ENCODE measurements at regions not wholly inside any gene's neighbourhood (a gene's known extent, or its start where the extent isn't known, plus 50 kb on each side); places are given as distances from the start of the nearest gene placed in this dataset.

- DNase-seq, result no peak
Measured at GRCh38 chr1:168921629-168922028, 184.9 kb upstream of the ATP1B1 start.

GRCh38 chr1:168923521-168924136 is 182.9 kb upstream of the ATP1B1 start:
- DNase-seq, result no peak

GRCh38 chr1:168924976-168925375 is 181.5 kb upstream of the ATP1B1 start:
- DNase-seq, result no peak

- DNase-seq, result no peak
Measured at GRCh38 chr1:168926236-168926635, 180.3 kb upstream of the ATP1B1 start.

GRCh38 chr1:168932539-168932938 is 174.0 kb upstream of the ATP1B1 start:
- no peak for DNase-seq

- no peak for DNase-seq
Measured at GRCh38 chr1:168933141-168933805, 173.2 kb upstream of the ATP1B1 start.

GRCh38 chr1:168939110-168939946 is 167.2 kb upstream of the ATP1B1 start:
- no peak for DNase-seq

GRCh38 chr1:168939947-168940223 is 166.6 kb upstream of the ATP1B1 start:
- no peak for DNase-seq

- no peak for DNase-seq
Measured at GRCh38 chr1:168941640-168942039, 164.8 kb upstream of the ATP1B1 start.

GRCh38 chr1:168942165-168942564 is 164.3 kb upstream of the ATP1B1 start:
- no peak for DNase-seq

GRCh38 chr1:168945870-168946269 is 160.6 kb upstream of the ATP1B1 start:
- DNase-seq, result no peak

GRCh38 chr1:168947041-168947440 is 159.4 kb upstream of the ATP1B1 start:
- DNase-seq, result no peak

GRCh38 chr1:168949672-168950071 is 156.8 kb upstream of the ATP1B1 start:
- DNase-seq, result no peak

GRCh38 chr1:168957818-168958217 is 148.7 kb upstream of the ATP1B1 start:
- DNase-seq, result no peak

GRCh38 chr1:168958562-168959289 is 147.8 kb upstream of the ATP1B1 start:
- no peak for DNase-seq

- no peak for DNase-seq
Measured at GRCh38 chr1:168959382-168959781, 147.1 kb upstream of the ATP1B1 start.

GRCh38 chr1:168960114-168960513 is 146.4 kb upstream of the ATP1B1 start:
- DNase-seq, result no peak

GRCh38 chr1:168960595-168960994 is 145.9 kb upstream of the ATP1B1 start:
- DNase-seq, result no peak

- DNase-seq, result no peak
Measured at GRCh38 chr1:168963601-168964000, 142.9 kb upstream of the ATP1B1 start.

- no peak for DNase-seq
Measured at GRCh38 chr1:168964478-168964877, 142.0 kb upstream of the ATP1B1 start.

GRCh38 chr1:168966217-168966616 is 140.3 kb upstream of the ATP1B1 start:
- DNase-seq, result no peak

GRCh38 chr1:168966636-168967035 is 139.9 kb upstream of the ATP1B1 start:
- DNase-seq, result no peak

GRCh38 chr1:168970926-168971659 is 135.4 kb upstream of the ATP1B1 start:
- DNase-seq, result no peak

Measured in NCI-H2171 (cell line).